PC-3 (cell line): ENCODE measurements at regions not wholly inside any gene's neighbourhood (a gene's known extent, or its start where the extent isn't known, plus 50 kb on each side); places are given as distances from the start of the nearest gene placed in this dataset.

Experiments
- ATAC-seq: fragments of 200-7000 bp; cut with Tn5 transposase; 2 replicates; pipeline ENCODE4 v1.9.1; 2020; ENCODE audit warnings: mild to moderate bottlenecking, moderate library complexity
- BruUV-seq: library from RNA; stranded (reverse); fragments of 400-500 nt; replicated peaks from 2 replicates; lab custom pipeline; 2021; lab: Mats Ljungman, UMichigan
- CTCF ChIA-PET: fragments of 300-600 bp; sonication (Branson Sonifier 250); formaldehyde crosslinking; loops from one replicate; lab custom pipeline; 2022; ENCODE audit warnings: antibody characterized with exemption; lab: Charles Lee
- POLR2A ChIA-PET: fragments of 300-600 bp; sonication (Branson Sonifier 250); formaldehyde crosslinking; loops from one replicate; lab custom pipeline; 2022; ENCODE audit warnings: antibody characterized with exemption; ENCODE audit not compliant: unreplicated experiment; lab: Charles Lee
- DNase-seq: peaks from one replicate; pipeline ENCODE4 v3.0.0-alpha.2; 2015
- H2AFZ ChIP-seq: fragments of 300-600 bp; sonication (generic); 2 replicates; pipeline ENCODE4 v1.6.0; 2016; ENCODE audit warnings: antibody characterized with exemption, low read length
- H3F3A ChIP-seq: fragments of 300-600 bp; sonication (generic); one replicate; pipeline ENCODE4 v1.6.0; 2017; ENCODE audit warnings: antibody characterized with exemption, low read length, control low read depth, mild to moderate bottlenecking; ENCODE audit not compliant: unreplicated experiment
- H3K27ac ChIP-seq: fragments of 300-600 bp; sonication (generic); 2 replicates; pipeline ENCODE4 v1.5.1; 2016; ENCODE audit warnings: mild to moderate bottlenecking, low read length
- H3K27me3 ChIP-seq: fragments of 300-600 bp; sonication (generic); 2 replicates; pipeline ENCODE4 v1.6.1; 2016; ENCODE audit warnings: low read length, mixed read lengths
- H3K36me3 ChIP-seq: fragments of 300-600 bp; sonication (generic); 2 replicates; pipeline ENCODE4 v1.6.1; 2016; ENCODE audit warnings: low read depth, mixed run types, low read length, mixed read lengths
- H3K4me1 ChIP-seq: fragments of 300-600 bp; sonication (generic); 2 replicates; pipeline ENCODE4 v1.5.1; 2016; ENCODE audit warnings: low read length; ENCODE audit not compliant: insufficient read depth
- H3K4me2 ChIP-seq: fragments of 300-600 bp; sonication (generic); 2 replicates; pipeline ENCODE4 v1.6.0; 2016; ENCODE audit warnings: low read length
- H3K4me3 ChIP-seq: fragments of 300-600 bp; sonication (generic); 2 replicates; pipeline ENCODE4 v1.5.1; 2016; ENCODE audit warnings: mild to moderate bottlenecking, low read length, mixed read lengths
- H3K79me2 ChIP-seq: fragments of 300-600 bp; sonication (generic); 2 replicates; pipeline ENCODE4 v1.6.1; 2017; ENCODE audit warnings: low read length, mixed read lengths
- H3K9ac ChIP-seq: fragments of 300-600 bp; sonication (generic); 2 replicates; pipeline ENCODE4 v1.6.0; 2016; ENCODE audit warnings: mild to moderate bottlenecking, low read length
- H3K9me2 ChIP-seq: fragments of 300-600 bp; sonication (generic); replicated peaks from 2 replicates; pipeline ENCODE4 v1.6.1; 2016; ENCODE audit warnings: mixed run types, low read length, mixed read lengths
- H3K9me3 ChIP-seq: fragments of 300-600 bp; sonication (generic); 2 replicates; pipeline ENCODE4 v1.6.1; 2016; ENCODE audit warnings: low read length, mixed read lengths
- H4K20me1 ChIP-seq: fragments of 300-600 bp; sonication (generic); 2 replicates; pipeline ENCODE4 v1.6.1; 2016; ENCODE audit warnings: low read length, mixed read lengths
- EZH2 ChIP-seq: fragments of 300-600 bp; sonication (generic); IDR thresholded peaks from one replicate; pipeline ENCODE4 v1.6.1; 2017; ENCODE audit warnings: antibody characterized with exemption, mild to moderate bottlenecking, low read length; ENCODE audit not compliant: unreplicated experiment
- EZH2phosphoT487 ChIP-seq: fragments of 300-600 bp; sonication (generic); IDR thresholded peaks from 2 replicates; pipeline ENCODE4 v1.6.1; 2018; ENCODE audit warnings: mild to moderate bottlenecking, antibody characterized with exemption, low read length, borderline replicate concordance
- intact Hi-C: fragments of 100-400 bp; cut with micrococcal nuclease; formaldehyde crosslinking; loops from 2 replicates; pipeline ENCODE4 v1.9.0; 2023
- TF ChIP-seq, protein P1 (sequence below): fragments of 300-600 bp; sonication (generic); conservative IDR thresholded peaks from 2 replicates; pipeline ENCODE4 v1.5.1; 2017; ENCODE audit warnings: antibody characterized with exemption, low read depth, mild to moderate bottlenecking, low read length

DNA sequence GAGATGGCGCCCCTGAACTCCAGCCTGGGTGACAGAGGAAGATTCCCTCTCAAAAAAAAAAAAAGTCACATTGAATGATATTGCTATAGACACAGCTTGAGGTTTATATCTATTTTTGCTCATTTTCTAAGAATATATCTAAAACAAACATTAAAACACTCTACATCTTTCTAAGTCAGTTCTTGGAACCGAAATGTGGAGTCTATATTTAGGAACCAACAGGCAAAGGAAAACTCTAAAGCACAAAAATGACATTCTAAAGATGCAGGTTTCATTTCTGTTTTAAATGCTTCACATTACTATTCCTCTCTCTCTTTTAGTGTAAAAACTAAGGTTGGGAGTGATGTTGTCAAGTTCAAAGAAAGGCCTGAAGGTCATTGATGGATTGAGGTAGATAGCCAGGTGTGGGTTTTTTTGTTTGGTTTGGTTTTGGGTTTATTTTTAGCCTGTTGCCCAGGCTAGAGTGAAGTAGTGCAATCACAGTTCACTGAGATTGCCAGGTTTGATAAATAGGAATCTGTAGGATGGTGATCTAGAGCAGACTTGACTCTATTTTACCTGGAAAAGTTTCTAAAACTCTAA lies 194.0 kb upstream of the RBBP8 start:
- TF ChIP-seq, protein P1, sequence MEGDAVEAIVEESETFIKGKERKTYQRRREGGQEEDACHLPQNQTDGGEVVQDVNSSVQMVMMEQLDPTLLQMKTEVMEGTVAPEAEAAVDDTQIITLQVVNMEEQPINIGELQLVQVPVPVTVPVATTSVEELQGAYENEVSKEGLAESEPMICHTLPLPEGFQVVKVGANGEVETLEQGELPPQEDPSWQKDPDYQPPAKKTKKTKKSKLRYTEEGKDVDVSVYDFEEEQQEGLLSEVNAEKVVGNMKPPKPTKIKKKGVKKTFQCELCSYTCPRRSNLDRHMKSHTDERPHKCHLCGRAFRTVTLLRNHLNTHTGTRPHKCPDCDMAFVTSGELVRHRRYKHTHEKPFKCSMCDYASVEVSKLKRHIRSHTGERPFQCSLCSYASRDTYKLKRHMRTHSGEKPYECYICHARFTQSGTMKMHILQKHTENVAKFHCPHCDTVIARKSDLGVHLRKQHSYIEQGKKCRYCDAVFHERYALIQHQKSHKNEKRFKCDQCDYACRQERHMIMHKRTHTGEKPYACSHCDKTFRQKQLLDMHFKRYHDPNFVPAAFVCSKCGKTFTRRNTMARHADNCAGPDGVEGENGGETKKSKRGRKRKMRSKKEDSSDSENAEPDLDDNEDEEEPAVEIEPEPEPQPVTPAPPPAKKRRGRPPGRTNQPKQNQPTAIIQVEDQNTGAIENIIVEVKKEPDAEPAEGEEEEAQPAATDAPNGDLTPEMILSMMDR, result no peak
- TF ChIP-seq EZH2phosphoT487 (no peak), EZH2 (no peak)
- intact Hi-C loops, result no loop called here
- CTCF ChIA-PET, result no interaction called here
- Histone ChIP-seq H3K9me2 (no peaks in the 10 kb centered on the region), H3K36me3 (no peaks in the 10 kb centered on the region), H3K4me1 (no peaks in the 10 kb centered on the region), H3K4me3 (no peak overlapping the region), H3K79me2 (no peaks in the 10 kb centered on the region), H4K20me1 (no peaks in the 10 kb centered on the region), H3F3A (no peaks in the 10 kb centered on the region), H3K27me3 (no peaks in the 10 kb centered on the region), H2AFZ (no peak overlapping the region), H3K9me3 (no peaks in the 10 kb centered on the region), H3K4me2 (no peak overlapping the region), H3K27ac (no peak overlapping the region), H3K9ac (no peak overlapping the region)
- BruUV-seq, result no TSS peak
- DNase-seq (no peak), ATAC-seq (no peak)
- POLR2A ChIA-PET, result no interaction called here

DNA sequence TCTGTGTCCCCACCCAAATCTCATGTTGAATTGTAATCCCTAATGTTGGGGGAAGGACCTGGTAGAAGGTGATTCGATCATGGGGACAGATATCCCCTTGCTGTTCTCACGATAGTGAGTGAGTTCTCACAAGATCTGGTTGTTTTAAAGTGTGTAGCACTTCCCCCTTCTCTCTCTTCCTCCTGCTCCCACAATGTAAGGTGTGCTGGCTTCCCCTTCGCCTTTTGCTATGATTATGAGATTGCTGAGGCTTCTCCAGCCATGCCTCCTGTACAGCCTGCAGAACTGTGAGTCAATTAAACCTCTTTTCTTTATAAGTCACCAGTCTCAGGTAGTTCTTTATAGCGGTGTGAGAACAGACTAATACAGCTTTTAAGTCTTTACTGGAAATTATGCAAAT lies 193.3 kb upstream of the RBBP8 start:
- no peak for DNase-seq
- Histone ChIP-seq H4K20me1 (no peaks in the 10 kb centered on the region), H3K4me2 (no peak overlapping the region), H3K79me2 (no peaks in the 10 kb centered on the region), H3F3A (no peaks in the 10 kb centered on the region), H3K27me3 (no peaks in the 10 kb centered on the region), H3K9me2 (no peaks in the 10 kb centered on the region), H2AFZ (no peak overlapping the region), H3K4me3 (no peak overlapping the region), H3K36me3 (no peaks in the 10 kb centered on the region), H3K9me3 (no peaks in the 10 kb centered on the region), H3K9ac (no peak overlapping the region), H3K27ac (no peak overlapping the region), H3K4me1 (no peaks in the 10 kb centered on the region)
- TF ChIP-seq EZH2 (no peak), EZH2phosphoT487 (no peak)
- TF ChIP-seq, protein P1, result no peak
- POLR2A ChIA-PET, result no interaction called here
- BruUV-seq, result no TSS peak
- intact Hi-C loops, result no loop called here
- CTCF ChIA-PET, result no interaction called here
- no peak for ATAC-seq

DNA sequence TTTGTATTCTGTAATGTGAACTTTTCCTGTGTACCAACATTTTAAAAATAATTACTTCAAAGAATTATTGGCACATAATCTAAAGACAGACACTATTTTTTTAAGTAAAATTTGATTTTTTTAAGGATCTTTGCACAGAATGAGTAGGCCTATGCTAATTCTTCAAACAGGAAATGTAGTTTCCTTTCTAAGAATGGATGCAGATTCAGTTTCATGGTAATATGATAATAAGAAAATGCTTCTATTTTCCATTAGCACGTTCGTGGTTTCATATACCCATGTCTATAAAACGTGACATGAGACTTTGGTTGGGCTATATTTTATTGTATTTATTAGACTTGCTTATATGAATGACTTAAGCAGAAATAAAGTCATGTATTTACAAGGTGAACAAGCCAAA lies 191.8 kb upstream of the RBBP8 start:
- ChIA-PET CTCF (no interaction called here), POLR2A (no interaction called here)
- ATAC-seq (no peak), DNase-seq (no peak)
- H3K27ac ChIP-seq, result no peak overlapping the region
- intact Hi-C loops, result no loop called here
- no TSS peak for BruUV-seq
- H3K27me3 ChIP-seq, result no peaks in the 10 kb centered on the region
- no peaks in the 10 kb centered on the region for H3K4me1 ChIP-seq
- H2AFZ ChIP-seq, result no peak overlapping the region
- no peak overlapping the region for H3K4me2 ChIP-seq
- H3K36me3 ChIP-seq, result no peaks in the 10 kb centered on the region
- H3K79me2 ChIP-seq, result no peaks in the 10 kb centered on the region
- no peak overlapping the region for H3K9ac ChIP-seq
- no peaks in the 10 kb centered on the region for H3F3A ChIP-seq
- no peak overlapping the region for H3K4me3 ChIP-seq
- TF ChIP-seq EZH2, result no peak
- no peak for TF ChIP-seq EZH2phosphoT487
- TF ChIP-seq, protein P1, result no peak
- no peaks in the 10 kb centered on the region for H3K9me2 ChIP-seq
- no peaks in the 10 kb centered on the region for H3K9me3 ChIP-seq
- no peaks in the 10 kb centered on the region for H4K20me1 ChIP-seq
